ENCODE measurements at regions not wholly inside any gene's neighbourhood (a gene's known extent, or its start where the extent isn't known, plus 50 kb on each side); places are given as distances from the start of the nearest gene placed in this dataset.

DNA sequence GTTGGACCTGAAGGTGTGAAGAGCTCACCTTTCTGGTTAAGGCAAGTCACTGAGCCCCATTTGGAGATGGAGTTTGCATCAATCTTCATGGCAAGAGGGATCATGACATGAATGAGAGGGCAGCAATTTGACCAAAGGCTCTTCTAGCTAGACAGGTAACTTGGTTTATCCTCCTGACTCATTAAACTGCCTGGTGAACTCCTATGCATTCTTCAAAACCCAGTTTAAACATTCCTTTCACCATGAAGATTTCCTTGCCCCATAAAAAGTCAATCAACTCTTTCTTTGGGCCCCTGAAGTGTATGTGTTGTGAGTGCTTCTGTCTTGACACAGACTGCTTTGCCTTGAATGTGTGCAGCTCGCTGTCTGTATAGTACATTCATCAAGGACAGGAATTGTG, 120.0 kb upstream of the FOXF1 start:
- no peak for DNase-seq (ENCODE audit: low read depth in 2 of 2, low spot score in 1 of 2)

DNA sequence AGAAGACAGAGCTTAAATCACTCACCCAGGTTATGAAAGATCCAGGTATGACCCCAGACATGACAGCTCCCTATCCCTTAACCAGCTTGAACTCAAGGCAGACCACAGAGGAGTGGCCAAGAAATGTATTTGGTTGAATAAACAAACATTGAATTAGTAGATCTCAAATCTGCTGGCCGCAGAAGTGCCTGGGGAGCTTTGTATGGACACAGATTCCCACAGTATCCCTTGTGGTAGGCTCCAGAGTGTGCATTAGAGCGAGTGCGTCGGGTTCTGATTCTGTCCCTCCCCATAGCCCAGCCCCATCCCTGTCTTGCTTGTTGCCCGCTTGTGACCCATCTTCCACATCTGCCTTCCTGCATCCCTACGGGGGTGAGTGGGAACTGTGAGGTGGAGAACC, 118.8 kb upstream of the FOXF1 start:
- DNase-seq (ENCODE audit: low read depth in 2 of 2, low spot score in 1 of 2) = no peak

DNA sequence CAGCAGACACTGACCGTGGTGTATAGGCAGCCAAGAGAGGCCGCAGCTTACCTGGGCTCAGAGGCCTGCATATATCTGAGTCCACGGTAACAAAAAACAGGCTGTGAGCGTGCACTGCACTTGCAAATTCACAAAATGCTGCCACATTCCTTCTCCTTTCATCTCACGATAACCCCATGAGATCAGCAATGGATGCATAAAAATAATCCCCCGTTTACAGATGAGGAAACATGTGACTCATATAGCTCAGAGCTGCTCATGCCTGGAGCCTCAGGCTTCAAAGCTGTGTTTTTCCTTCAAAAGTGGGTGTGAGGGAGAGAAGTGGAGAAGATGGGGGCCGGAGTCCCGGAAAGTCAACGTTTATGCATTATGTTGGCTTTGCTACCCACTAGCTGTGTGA, 118.3 kb upstream of the FOXF1 start:
- DNase-seq (ENCODE audit: low read depth in 2 of 2, low spot score in 1 of 2) = no peak

DNA sequence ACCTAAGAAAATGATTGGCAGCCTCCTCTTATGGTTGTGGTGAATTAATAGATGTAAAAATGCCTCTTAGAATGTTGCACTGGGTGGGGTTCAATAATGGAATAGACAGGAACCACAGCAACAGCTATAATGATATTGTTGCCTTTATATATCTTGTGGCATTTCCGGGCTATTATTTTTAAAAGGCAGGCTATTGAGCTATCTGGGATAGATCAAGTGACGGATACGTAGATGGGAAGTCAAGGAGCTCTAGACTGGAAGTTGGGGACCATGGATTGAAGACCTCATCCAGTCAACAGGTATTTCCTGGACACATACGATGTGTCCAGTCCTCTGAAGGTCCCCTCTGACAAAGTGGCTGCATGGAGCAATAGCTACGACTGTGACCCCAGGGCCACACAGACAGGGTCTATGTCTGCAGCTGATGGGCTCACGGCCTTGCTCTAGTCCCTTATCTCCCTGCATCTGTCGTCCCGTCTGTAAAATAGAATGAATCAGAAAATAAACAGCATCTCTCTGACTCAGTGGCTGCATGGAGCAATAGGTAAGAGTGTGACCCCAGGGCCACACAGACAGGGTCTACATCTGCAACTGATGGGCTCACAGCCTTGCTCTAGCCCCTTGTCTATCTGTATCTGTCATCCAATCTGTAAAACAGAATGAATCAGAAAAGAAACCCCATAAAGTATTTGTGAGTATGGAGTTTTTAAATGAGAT, 117.7 kb upstream of the FOXF1 start:
- no peak for DNase-seq (ENCODE audit: low read depth in 2 of 2, low spot score in 1 of 2)

DNA sequence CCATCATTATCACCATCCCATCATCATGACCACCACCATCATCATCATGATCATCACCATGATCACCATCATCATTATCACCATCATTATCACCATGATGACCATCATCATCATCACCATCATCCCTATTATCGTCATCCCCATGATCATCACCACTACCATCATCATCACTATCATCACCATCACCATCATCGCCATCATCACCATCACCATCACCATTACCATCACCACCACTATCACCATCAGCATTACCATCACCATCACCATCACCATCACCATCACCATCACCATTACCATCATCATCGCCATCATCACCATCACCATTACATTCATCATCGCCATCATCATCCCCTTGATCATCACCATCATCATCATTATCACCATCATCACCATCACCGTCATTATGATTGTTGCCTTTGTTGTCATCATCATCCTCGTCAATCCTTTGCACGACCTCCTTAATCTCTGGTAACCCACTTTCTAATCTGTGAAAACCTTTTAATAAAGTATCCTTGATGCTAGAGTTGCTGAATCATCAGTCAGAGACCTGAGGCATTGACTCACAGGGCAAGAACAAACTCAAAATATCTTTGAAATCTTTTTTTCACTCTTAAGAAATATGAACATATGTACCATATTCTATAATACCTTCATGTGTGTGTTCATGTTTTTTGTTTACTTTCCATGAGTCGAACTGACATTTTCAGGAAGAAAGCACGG, 116.3 kb upstream of the FOXF1 start:
- no peak for DNase-seq (ENCODE audit: low read depth in 2 of 2, low spot score in 1 of 2)

DNA sequence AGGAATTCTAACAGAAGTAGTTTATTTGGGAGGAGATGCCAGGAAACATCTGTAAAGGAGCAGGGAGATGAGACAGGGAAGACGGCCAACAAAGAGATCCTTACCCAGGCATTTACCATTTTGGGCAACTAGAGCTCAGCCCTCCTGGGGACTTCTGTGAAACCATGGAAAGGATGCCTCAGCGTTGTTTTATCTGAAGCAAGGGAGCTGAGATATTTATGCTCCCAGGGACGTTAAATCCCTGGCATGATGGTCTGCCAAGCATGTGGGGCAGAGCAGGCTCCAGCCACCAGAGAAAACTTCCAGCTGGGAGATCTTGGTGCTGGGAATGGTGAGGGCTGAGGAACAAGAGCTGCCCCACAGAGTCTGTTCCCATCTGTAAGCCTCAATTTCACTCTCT, 114.8 kb upstream of the FOXF1 start:
- DNase-seq (ENCODE audit: low read depth in 2 of 2, low spot score in 1 of 2) = no peak

DNA sequence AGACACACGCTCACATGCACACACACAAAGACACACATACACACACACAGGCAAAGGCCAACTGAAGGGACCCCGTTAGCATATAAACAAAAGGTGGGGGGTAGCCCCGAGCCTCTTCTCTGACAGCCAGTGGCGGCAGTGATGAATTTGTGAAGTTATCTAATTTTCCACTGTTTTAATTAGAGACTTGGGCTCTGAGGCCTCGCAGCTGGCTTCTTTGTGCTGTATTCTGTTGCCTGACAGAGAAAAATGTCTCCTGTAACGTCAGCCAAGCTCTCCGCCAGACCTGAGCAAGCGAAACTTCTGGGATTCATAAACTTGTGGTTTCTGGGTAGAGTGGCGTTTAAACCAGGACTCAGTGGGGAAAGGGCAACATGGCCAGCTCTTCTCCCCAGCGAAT, 113.9 kb upstream of the FOXF1 start:
- no peak for DNase-seq (ENCODE audit: low read depth in 2 of 2, low spot score in 1 of 2)

DNA sequence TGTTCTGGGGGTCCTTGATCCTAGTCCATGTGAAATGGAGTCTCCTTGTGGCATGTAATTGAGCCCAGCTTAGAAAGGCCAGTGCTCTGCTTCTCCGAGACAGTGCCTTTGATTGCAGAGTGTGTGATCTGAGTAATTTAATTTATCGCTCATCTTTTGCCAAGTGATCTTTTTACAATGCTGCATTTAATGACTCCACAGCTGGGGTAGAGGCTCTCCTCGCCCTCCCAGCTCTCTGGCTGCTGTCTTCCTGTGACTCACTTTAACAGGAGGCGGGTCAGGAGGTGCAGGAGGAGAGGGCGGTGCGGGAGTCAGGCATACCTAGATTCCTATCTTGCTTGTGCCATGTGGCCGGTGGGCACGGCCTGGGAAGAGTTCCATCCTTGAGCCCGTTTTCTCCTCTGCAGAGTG, 113.4 kb upstream of the FOXF1 start:
- DNase-seq (ENCODE audit: low read depth in 2 of 2, low spot score in 1 of 2) = no peak

DNA sequence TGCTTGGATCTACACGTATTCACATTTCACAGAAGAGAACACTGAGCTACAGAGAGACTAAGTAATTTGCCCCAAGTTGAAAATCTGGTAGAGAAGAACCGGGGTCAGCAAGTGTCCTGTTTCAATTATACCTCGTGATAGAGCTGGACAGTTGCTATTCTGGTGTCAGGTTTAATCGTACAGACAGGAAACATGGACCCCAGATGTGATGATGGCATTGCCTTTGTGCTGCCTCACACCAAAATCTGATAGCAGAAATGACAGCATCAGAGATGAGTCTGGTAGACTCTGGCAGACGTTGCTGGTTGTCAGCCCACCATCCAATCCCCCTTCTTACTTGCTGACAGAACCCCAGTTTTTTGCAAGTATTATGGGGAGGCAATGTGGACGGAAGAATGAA, 112.1 kb upstream of the FOXF1 start:
- DNase-seq (ENCODE audit: low read depth in 2 of 2, low spot score in 1 of 2) = no peak

DNA sequence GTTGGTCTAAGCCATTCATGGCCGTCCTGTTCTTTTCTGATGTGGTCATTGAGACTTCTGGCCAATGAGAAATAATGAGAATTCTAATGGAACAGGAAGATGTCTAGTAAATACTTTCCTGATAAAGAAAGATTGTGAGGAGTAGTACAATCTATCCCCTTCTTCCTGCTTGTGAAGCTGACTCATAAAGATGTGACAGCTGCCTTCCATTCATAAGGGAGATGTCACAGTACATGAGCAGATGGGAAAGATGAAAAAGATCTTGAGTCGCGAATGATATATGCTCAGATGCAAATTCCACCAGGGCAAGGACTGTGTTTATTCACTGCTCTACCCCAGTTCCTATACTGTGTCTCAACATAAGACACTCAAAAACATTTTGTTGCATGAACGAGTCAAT, 111.7 kb upstream of the FOXF1 start:
- DNase-seq (ENCODE audit: low read depth in 2 of 2, low spot score in 1 of 2) = no peak

DNA sequence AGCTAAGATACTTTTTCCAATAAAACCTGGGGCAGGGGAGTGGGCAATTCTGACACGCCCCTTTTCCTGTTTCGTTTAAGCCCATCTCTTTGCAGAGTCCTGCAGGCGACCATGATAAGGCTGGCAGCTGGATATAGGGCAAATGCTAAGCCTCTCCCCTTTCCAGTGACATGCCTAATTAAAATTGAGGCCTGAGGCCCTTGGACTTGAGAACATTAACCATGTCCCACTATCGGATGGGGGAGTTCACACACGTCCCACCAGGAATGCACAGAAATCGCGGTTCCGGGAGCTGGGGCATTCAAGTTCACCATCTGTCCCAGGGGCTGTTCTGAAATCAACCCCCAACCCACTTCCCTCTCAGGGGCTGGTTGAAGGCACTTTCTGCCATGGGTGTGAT, 109.2 kb upstream of the FOXF1 start:
- no peak for DNase-seq (ENCODE audit: low read depth in 2 of 2, low spot score in 1 of 2)

DNA sequence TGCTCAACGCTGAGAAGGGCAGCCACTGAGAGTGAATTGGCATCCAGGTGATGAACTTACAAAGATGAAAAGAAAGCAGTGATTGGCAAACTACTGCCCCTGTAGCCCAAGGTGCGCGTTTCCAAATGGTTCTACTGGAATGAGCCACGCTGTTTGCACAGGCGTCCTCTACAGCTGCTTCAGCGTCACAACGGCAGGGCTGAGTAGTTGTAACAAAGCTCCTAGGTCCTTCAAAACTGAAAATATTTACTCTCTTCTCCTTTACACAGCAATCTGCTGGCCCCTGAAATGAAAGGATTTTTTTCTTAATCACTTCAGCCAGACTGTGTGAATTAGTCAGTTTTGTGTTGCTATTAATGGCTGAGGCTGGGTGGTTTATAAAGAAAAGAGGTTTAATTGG, 107.2 kb upstream of the FOXF1 start:
- DNase-seq (ENCODE audit: low read depth in 2 of 2, low spot score in 1 of 2) = no peak

DNA sequence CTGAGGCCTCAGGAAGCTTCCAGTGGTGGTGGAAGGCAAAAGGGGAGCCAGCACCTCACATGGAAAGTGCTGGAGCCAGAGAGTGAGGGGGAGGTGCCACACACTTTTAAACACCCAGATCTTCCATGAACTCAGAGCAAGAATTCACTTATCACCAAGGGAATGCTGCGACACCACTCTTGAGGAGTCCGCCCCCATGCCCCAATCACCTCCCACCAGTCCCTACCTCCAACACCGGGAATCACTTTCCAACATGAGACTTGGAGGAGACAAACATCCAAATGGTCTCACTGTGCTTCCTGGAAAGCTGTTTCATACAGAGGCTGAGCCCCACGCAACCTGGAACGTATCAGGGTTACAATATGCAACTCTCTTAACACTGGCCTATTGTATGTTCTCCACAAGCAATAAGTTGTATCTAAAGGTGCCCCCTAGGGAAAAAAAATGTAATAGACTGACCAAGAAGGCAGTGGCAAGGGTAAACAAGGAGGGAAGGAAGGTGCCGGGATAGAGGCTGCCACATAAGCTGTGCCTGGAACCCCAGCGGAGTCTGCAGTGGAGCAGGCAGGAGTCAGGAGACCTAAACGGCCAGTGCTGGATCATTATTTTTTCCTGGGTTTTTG, 106.7 kb upstream of the FOXF1 start:
- no peak for DNase-seq (ENCODE audit: low read depth in 2 of 2, low spot score in 1 of 2)

DNA sequence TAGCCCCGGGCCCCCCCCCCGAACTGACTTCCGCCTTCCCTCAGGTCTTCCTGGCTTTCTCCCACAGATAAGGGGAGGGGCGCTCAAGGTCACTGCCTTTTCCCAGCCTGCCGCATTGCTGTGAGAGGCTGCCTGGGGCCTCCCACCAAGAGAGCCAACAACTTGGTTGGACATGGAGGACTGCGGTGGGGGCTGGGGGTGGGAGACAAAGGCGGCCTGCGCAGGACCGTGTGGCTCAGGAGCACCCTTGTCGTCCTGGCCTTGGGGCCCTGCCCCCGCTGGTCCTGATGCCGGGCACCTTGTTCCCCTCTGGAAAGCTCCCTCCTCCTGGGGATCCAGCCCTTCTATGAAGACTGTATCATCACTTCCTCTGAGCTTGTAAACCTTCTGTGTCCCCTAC, 105.6 kb upstream of the FOXF1 start:
- no peak for DNase-seq (ENCODE audit: low read depth in 2 of 2, low spot score in 1 of 2)

DNA sequence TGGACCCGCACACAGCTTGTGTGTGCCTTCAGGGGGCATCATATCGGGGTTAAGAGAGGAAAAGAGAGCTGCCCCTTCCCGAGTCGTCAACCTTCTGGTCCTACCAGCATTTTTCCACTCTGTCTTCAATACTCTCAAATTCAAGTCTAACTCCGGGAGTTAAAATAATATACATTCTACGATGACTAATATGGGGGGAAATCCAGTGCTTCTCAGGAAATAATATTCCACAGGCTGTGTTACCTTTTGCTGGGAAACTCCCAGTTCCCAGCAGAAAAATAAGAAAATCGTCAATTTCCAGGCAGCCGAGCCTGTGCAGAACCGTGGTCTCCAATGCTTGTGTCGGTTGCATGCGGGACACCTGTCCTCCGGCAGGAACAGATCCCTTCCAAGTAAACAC, 105.0 kb upstream of the FOXF1 start:
- DNase-seq (ENCODE audit: low read depth in 2 of 2, low spot score in 1 of 2) = no peak

DNA sequence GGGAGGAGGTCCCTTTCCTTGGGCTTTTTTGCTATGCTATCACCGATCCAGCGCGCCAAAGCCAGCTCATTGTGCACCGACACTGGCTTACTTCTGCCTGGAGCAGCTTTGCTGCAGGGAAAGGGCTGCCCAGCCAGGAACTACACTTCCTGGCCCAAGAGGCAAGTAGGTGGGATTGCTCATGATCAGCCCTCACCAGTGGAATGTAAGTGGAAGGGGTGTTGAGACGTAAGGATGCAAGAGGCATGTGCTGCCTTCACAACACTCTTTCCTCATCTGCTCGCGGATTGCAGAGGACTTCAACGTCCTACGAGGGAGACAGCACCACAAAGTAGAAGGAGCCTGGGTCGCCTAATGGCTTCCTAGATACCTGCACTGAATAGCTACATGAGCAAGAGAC, 104.3 kb upstream of the FOXF1 start:
- DNase-seq (ENCODE audit: low read depth in 2 of 2, low spot score in 1 of 2) = no peak

DNA sequence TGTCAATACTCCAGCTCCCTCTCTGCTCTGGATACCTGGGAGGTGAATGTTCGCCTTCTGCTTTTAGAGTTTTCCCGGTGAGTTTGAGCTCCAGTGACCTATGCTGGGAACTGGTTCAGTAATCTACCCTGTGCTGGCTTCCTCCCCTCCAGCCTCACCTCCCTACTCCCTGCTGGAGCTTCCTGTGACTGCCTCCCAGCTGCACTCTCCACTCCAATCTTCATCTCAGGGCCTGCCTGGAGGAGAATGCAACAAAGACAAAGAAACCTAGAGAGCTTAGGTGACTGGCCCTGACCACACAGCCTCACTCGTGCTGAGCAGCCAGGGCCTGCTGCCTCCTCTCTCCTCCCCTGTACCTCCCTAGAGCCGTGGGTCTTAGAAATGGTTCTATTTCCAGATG, 101.6 kb upstream of the FOXF1 start:
- no peak for DNase-seq (ENCODE audit: low read depth in 2 of 2, low spot score in 1 of 2)

DNA sequence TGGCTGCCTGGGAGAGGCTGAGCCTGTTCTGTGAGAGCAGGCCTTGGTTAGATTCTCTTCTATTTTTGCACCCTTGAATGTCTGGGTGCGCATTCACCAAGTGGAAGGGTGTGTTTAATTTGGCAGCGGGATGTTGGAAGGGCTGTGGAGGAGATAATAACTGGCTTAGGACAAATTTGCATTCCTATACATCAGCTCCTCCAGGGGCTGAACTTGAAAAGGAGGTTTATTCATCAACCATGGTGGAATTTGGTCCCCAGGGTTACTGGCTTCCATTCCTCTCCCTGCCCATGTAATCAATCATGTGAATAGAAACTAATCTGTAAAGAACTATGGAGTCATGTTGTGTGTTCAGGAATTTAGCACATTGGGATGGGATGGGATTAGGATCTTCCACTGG, 100.2 kb upstream of the FOXF1 start:
- no peak for DNase-seq (ENCODE audit: low read depth in 2 of 2, low spot score in 1 of 2)

DNA sequence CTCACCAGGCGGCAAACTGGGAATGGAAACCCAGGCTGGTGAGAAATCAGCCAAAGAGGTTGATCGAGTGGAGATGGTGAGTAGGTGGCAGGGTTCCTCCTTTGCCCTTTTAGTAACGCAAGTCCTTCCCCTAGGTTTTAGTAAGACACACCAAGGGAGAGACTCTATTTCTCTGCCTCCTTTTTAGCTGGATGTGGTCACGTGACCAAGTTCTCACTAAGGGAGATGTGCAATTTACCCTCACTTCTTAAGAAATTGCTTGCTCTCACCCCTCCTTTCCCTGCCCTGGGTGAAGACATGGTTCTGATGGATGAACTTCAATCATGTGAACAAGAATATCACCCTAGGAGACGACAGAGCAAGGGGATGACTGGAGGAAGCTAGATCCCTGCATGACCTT, 99.8 kb upstream of the FOXF1 start:
- DNase-seq (ENCODE audit: low read depth in 2 of 2, low spot score in 1 of 2) = no peak

DNA sequence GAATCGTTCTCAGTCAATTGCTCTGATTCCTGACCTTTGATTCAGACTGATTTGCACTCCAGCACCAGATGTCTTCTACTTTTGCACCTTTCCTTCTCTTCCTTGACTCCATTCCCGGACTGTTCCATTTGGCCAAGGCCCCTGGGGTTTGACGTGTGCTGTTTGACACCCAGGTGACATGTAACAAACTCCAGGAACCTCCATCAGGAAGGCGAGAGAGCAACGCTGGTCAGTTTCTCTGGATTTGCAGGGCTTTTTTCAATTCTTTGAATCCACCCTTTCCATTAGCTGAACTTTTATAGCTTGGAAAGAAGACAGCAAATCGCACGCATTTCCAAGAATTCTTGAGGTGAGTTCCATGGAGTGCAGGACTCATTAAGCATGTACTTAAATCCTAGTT, 98.4 kb upstream of the FOXF1 start:
- no peak for DNase-seq (ENCODE audit: low read depth in 2 of 2, low spot score in 1 of 2)

DNA sequence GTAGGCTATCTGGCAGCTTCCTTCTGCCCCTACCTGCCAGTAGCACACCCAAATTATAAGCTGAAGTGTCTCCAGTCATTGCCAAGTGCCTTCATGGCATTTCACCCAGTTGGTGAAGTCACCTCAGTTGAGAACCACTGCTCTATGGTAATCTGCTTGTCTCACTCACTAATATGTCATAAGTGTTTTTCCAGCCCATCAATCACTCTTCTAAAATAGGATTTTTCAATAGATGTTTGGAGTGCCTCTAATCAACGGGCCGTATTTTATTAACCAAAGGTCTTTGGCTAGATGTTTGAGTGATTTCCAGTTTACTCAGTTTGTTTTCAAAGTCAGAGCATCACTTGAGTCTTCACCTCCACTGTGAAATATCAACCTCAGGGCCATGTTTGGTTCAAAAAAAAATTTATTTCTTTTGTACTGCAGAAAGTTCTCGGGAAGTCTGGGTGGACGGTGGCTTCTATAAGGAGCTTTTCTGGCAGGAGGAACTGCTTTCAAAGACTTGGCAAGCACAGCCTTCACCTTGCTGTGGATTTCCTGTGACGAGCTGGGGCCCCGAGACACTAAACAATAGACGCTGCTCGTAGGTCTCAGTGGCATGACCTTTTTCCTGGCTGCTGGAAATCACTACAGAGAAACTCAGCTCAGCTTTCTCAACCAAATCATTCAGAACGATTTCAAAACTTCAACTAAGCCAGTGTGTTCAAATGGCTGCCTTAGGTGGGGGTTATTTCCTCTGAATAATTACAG, 95.2 kb upstream of the FOXF1 start:
- DNase-seq (ENCODE audit: low read depth in 2 of 2, low spot score in 1 of 2) = no peak

DNA sequence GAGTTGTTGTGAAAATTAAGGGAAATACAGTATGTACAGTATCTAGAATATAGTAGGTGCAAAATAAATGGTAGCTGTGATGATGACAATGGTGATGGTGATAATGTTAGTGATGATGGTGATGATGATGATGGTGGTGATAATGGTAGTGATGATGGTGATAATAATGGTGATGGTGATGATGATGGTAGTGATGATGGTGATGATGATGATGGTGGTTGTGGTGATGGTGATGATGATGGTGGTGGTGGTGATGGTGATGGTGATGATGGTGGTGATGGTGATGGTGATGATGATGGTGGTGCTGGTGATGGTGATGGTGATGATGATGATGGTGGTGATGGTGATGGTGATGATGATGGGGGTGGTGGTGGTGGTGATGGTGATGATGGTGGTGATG, 91.3 kb upstream of the FOXF1 start:
- DNase-seq (ENCODE audit: low read depth in 2 of 2, low spot score in 1 of 2) = no peak
